A673 (cell line): ENCODE measurements at regions not wholly inside any gene's neighbourhood (a gene's known extent, or its start where the extent isn't known, plus 50 kb on each side); places are given as distances from the start of the nearest gene placed in this dataset.

Experiments
- EZH2 ChIP-seq: fragments of 200-600 bp; sonication (generic); IDR thresholded peaks from 2 replicates; pipeline ENCODE4 v1.6.1; 2017; ENCODE audit warnings: borderline replicate concordance, low read depth, mild to moderate bottlenecking, mixed read lengths, antibody characterized with exemption, low read length; ENCODE audit not compliant: poor library complexity, severe bottlenecking
- TF ChIP-seq, protein P1 (sequence below): fragments of 300-800, 200-600 bp; sonication (generic); conservative IDR thresholded peaks from 2 replicates; pipeline ENCODE4 v1.5.1; 2017; ENCODE audit warnings: low read depth, mild to moderate bottlenecking, antibody characterized with exemption, low read length, moderate library complexity, mixed read lengths

DNA sequence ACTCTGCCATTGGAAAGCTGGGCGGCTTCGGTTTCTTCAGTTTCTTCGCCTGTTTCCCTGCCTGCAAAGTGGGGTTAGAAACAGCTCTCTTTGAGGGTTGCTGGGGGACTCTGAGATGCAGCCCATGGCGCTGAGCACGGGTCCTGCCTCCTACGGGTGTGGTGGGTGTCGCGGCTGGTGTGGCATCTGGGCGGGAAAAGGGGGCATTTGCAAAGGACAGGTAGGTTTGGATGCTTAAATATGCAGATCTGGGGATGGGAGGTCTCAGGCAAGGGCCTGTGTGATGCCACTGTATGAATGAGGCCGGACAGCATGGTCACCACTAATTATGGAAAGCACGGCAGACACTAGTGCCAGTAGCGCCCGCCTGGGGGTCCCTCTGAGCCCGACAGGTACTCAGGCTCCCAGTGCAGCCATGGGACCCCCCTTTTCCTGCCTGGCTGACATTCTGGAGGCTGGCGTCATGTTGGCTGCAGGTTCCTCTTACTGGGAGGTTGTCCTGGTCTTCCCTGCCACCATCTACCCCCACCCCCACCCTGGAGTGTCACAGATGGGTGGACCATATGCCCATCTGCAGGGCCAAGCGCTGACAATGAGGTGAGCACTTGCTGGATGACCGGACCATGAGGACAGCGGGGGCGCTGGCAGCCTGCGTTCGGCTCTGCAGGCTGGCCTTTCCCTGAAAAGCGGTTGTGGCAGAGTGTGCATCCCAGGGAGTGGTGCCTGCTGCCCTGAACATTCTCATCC, 237.7 kb downstream of the SEC14L1 start:
- TF ChIP-seq, protein P1, sequence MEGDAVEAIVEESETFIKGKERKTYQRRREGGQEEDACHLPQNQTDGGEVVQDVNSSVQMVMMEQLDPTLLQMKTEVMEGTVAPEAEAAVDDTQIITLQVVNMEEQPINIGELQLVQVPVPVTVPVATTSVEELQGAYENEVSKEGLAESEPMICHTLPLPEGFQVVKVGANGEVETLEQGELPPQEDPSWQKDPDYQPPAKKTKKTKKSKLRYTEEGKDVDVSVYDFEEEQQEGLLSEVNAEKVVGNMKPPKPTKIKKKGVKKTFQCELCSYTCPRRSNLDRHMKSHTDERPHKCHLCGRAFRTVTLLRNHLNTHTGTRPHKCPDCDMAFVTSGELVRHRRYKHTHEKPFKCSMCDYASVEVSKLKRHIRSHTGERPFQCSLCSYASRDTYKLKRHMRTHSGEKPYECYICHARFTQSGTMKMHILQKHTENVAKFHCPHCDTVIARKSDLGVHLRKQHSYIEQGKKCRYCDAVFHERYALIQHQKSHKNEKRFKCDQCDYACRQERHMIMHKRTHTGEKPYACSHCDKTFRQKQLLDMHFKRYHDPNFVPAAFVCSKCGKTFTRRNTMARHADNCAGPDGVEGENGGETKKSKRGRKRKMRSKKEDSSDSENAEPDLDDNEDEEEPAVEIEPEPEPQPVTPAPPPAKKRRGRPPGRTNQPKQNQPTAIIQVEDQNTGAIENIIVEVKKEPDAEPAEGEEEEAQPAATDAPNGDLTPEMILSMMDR: no peak
- TF ChIP-seq EZH2: no peak
